SU-DHL-6 (cell line): ENCODE measurements at regions not wholly inside any gene's neighbourhood (a gene's known extent, or its start where the extent isn't known, plus 50 kb on each side); places are given as distances from the start of the nearest gene placed in this dataset.

Experiments used
- H2AFZ ChIP-seq: fragments of 200-600 bp; sonication (generic); 2 replicates; pipeline ENCODE4 v1.6.1; 2014; ENCODE audit warnings: low read depth, mild to moderate bottlenecking, moderate library complexity, mixed read lengths, antibody characterized with exemption, low read length; ENCODE audit not compliant: severe bottlenecking
- H3F3A ChIP-seq: fragments of 200-600 bp; shearing (Covaris generic); 2 replicates; pipeline ENCODE4 v1.6.0; 2016; ENCODE audit warnings: antibody characterized with exemption, mild to moderate bottlenecking; ENCODE audit not compliant: insufficient read depth
- H3K27ac ChIP-seq: fragments of 200-600 bp; sonication (generic); 2 replicates; pipeline ENCODE4 v1.5.1; 2016; ENCODE audit warnings: low read depth, mild to moderate bottlenecking, low read length, moderate library complexity, mixed read lengths
- H3K27me3 ChIP-seq: fragments of 200-600 bp; sonication (generic), shearing (Covaris generic); 2 replicates; pipeline ENCODE4 v1.6.0; 2014; ENCODE audit warnings: mild to moderate bottlenecking, low read length
- H3K36me3 ChIP-seq: fragments of 200-600 bp; sonication (generic); 2 replicates; pipeline ENCODE4 v1.6.1; 2014; ENCODE audit warnings: mild to moderate bottlenecking, low read length, mixed read lengths
- H3K4me2 ChIP-seq: fragments of 300-600, 200-600 bp; shearing (Covaris generic), sonication (generic); 2 replicates; pipeline ENCODE4 v1.6.0; 2014; ENCODE audit warnings: low read length, low read depth, mild to moderate bottlenecking; ENCODE audit not compliant: poor library complexity, severe bottlenecking
- H3K4me3 ChIP-seq: fragments of 200-600 bp; sonication (generic); 2 replicates; pipeline ENCODE4 v1.5.1; 2014; ENCODE audit warnings: antibody characterized with exemption, low read length, mild to moderate bottlenecking, mixed read lengths; ENCODE audit not compliant: insufficient read depth, poor library complexity, severe bottlenecking
- H3K79me2 ChIP-seq: fragments of 200-600 bp; sonication (generic); 2 replicates; pipeline ENCODE4 v1.6.1; 2014; ENCODE audit warnings: mild to moderate bottlenecking, low read length, moderate library complexity; ENCODE audit not compliant: insufficient read depth
- H3K9ac ChIP-seq: fragments of 200-600 bp; sonication (generic); 2 replicates; pipeline ENCODE4 v1.7.0; 2014; ENCODE audit warnings: mild to moderate bottlenecking, low read length
- H3K9me2 ChIP-seq: fragments of 200-600 bp; sonication (generic); replicated peaks from 2 replicates; pipeline ENCODE4 v1.6.1; 2014; ENCODE audit warnings: low read length; ENCODE audit not compliant: insufficient read depth
- H3K9me3 ChIP-seq: fragments of 200-600 bp; sonication (generic); 2 replicates; pipeline ENCODE4 v1.6.1; 2014; ENCODE audit warnings: low read length, mixed read lengths; ENCODE audit not compliant: insufficient read depth
- H4K20me1 ChIP-seq: fragments of 200-600 bp; sonication (generic); 2 replicates; pipeline ENCODE4 v1.6.1; 2014; ENCODE audit warnings: low read depth, mild to moderate bottlenecking, antibody characterized with exemption, low read length, moderate library complexity, mixed read lengths
- EZH2phosphoT487 ChIP-seq: fragments of 200-600 bp; sonication (generic), shearing (Covaris generic); conservative IDR thresholded peaks from 2 replicates; pipeline ENCODE4 v1.6.1; 2018; ENCODE audit warnings: mild to moderate bottlenecking, antibody characterized with exemption, low read length, moderate library complexity, mixed read lengths
- TF ChIP-seq, protein P1 (sequence below): fragments of 200-600 bp; sonication (generic); IDR thresholded peaks from one replicate; pipeline ENCODE4 v1.5.1; 2017; ENCODE audit warnings: antibody characterized with exemption, mild to moderate bottlenecking, low read length, moderate library complexity; ENCODE audit not compliant: insufficient read depth, poor library complexity, severe bottlenecking

DNA sequence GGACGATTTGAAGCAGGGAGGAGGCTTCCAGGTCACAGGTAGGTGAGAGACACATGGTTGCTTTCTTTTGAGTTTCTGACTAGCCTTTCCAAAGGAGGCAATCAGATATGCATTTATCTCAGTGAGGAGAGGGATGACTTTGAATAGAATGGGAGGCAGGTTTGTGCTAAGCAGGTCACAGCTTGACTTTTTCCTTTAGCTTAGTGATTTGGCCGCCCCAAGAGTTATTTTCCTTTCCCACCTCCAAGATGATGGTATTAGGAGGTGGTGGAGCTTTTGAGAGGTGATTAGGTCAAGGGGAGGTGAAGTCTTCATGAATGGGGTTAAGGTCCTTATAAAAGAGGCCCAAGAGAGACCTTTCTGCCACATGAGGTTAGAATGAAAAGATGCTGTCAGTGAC is 443.7 kb downstream of the TYW1 start:
- Histone ChIP-seq H2AFZ (no peak overlapping the region), H3K27ac (no peak overlapping the region), H3K9me3 (no peaks in the 10 kb centered on the region), H3F3A (no peaks in the 10 kb centered on the region), H4K20me1 (no peaks in the 10 kb centered on the region), H3K27me3 (no peaks in the 10 kb centered on the region), H3K4me2 (no peak overlapping the region), H3K9ac (no peak overlapping the region), H3K9me2 (no peaks in the 10 kb centered on the region), H3K4me3 (no peak overlapping the region), H3K36me3 (no peaks in the 10 kb centered on the region), H3K79me2 (no peaks in the 10 kb centered on the region)
- TF ChIP-seq, protein P1, sequence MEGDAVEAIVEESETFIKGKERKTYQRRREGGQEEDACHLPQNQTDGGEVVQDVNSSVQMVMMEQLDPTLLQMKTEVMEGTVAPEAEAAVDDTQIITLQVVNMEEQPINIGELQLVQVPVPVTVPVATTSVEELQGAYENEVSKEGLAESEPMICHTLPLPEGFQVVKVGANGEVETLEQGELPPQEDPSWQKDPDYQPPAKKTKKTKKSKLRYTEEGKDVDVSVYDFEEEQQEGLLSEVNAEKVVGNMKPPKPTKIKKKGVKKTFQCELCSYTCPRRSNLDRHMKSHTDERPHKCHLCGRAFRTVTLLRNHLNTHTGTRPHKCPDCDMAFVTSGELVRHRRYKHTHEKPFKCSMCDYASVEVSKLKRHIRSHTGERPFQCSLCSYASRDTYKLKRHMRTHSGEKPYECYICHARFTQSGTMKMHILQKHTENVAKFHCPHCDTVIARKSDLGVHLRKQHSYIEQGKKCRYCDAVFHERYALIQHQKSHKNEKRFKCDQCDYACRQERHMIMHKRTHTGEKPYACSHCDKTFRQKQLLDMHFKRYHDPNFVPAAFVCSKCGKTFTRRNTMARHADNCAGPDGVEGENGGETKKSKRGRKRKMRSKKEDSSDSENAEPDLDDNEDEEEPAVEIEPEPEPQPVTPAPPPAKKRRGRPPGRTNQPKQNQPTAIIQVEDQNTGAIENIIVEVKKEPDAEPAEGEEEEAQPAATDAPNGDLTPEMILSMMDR = no peak
- TF ChIP-seq EZH2phosphoT487 = no peak

DNA sequence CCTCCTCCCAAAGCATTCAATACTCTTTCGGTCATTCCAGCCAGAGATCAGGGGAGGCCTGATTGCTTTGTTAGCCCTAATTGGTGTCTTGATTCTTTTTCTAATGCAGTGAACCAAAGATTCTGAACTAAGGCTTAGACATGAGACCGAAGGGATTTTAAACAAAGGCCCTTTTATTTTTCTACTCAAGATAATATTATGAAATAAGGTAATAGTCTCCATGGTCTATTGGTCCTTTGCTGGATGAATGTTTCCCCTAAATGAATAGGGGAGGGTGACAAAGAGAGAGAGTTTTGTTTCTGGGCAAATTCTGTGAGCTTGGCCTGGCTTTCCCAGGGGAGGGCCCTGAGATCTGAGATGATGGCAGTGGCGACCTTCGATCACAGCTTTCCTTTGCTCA is 449.1 kb downstream of the TYW1 start:
- Histone ChIP-seq H3K9me2 (no peaks in the 10 kb centered on the region), H4K20me1 (no peaks in the 10 kb centered on the region), H3K9me3 (no peaks in the 10 kb centered on the region), H3K27me3 (no peaks in the 10 kb centered on the region), H3K36me3 (no peaks in the 10 kb centered on the region), H2AFZ (no peak overlapping the region), H3F3A (no peaks in the 10 kb centered on the region), H3K4me2 (no peak overlapping the region), H3K27ac (no peak overlapping the region), H3K9ac (no peak overlapping the region), H3K79me2 (no peaks in the 10 kb centered on the region), H3K4me3 (no peak overlapping the region)
- TF ChIP-seq, protein P1 = no peak
- no peak for TF ChIP-seq EZH2phosphoT487

DNA sequence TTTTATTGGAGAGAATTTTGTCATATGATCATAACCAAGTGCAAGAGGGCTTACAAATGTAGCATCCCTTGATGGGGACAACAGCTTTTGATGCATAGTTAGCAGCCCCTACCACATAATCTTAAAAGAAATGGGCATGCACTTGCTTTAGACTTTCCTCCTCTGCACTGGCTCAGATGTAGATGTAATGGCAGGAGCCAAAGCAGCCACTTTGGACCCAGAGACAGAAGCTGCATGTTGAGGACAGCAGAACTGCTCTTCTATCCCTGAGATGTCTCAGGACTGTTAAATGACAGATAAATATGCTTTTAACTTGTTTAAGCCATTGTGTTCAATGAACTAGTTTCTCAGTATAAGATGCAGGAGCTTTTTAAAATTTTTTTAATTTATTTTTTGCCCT is 450.7 kb downstream of the TYW1 start:
- H3K27ac ChIP-seq = no peak overlapping the region
- H3K9me3 ChIP-seq = no peaks in the 10 kb centered on the region
- no peaks in the 10 kb centered on the region for H3K36me3 ChIP-seq
- no peak overlapping the region for H3K4me3 ChIP-seq
- H3K27me3 ChIP-seq = no peaks in the 10 kb centered on the region
- H3K9ac ChIP-seq = no peak overlapping the region
- no peak for TF ChIP-seq EZH2phosphoT487
- TF ChIP-seq, protein P1 = no peak
- H3F3A ChIP-seq = no peaks in the 10 kb centered on the region
- H4K20me1 ChIP-seq = no peaks in the 10 kb centered on the region
- H3K9me2 ChIP-seq = no peaks in the 10 kb centered on the region
- no peak overlapping the region for H2AFZ ChIP-seq
- no peak overlapping the region for H3K4me2 ChIP-seq
- no peaks in the 10 kb centered on the region for H3K79me2 ChIP-seq
